C4-2B (cell line): ENCODE measurements at regions not wholly inside any gene's neighbourhood (a gene's known extent, or its start where the extent isn't known, plus 50 kb on each side); places are given as distances from the start of the nearest gene placed in this dataset.

Source experiments
- ZFX ChIP-seq: fragments of 450-650 bp; IDR thresholded peaks from 2 replicates; pipeline ENCODE4 v1.6.1; 2017
- TF ChIP-seq, protein P1 (sequence below): fragments of 450-650 bp; conservative IDR thresholded peaks from 2 replicates; pipeline ENCODE4 v1.5.1; 2017; ENCODE audit warnings: mild to moderate bottlenecking

DNA sequence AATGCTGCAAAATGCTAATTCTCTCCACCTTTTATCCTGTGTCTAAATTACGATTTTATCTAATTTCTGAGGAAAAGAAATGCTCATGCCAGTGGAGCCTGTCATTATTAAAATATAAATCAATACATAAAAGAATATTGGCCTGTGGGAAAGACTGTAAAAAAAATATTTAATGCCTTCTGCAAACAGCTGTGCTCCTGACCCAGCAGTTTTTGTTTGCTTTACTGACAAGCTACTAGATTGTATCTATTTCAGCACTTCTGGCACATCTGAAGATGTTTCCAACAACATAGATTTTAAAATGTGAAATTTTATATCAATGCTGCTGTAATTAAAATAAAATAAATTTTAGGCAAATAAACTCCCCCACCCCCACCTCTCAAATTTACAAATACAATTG, 493.6 kb upstream of the AGTR1 start:
- TF ChIP-seq, protein P1, sequence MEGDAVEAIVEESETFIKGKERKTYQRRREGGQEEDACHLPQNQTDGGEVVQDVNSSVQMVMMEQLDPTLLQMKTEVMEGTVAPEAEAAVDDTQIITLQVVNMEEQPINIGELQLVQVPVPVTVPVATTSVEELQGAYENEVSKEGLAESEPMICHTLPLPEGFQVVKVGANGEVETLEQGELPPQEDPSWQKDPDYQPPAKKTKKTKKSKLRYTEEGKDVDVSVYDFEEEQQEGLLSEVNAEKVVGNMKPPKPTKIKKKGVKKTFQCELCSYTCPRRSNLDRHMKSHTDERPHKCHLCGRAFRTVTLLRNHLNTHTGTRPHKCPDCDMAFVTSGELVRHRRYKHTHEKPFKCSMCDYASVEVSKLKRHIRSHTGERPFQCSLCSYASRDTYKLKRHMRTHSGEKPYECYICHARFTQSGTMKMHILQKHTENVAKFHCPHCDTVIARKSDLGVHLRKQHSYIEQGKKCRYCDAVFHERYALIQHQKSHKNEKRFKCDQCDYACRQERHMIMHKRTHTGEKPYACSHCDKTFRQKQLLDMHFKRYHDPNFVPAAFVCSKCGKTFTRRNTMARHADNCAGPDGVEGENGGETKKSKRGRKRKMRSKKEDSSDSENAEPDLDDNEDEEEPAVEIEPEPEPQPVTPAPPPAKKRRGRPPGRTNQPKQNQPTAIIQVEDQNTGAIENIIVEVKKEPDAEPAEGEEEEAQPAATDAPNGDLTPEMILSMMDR, result no peak
- TF ChIP-seq ZFX, result no peak
